Glomerular endothelial cell (primary cell): ENCODE measurements at regions not wholly inside any gene's neighbourhood (a gene's known extent, or its start where the extent isn't known, plus 50 kb on each side); places are given as distances from the start of the nearest gene placed in this dataset.

Experiments used
- DNase-seq: peaks from one replicate; pipeline ENCODE4 v3.0.0-alpha.2; 2011; ENCODE audit warnings: low read depth, low spot score; ENCODE audit errors: extremely low read depth

- DNase-seq, result no peak
Observed at GRCh38 chr13:99893567-99893966, 78.0 kb downstream of the ZIC5 start.

- no peak for DNase-seq
Observed at GRCh38 chr13:99892866-99893504, 78.6 kb downstream of the ZIC5 start.

GRCh38 chr13:99892196-99892613 lies 79.4 kb downstream of the ZIC5 start:
- no peak for DNase-seq

GRCh38 chr13:99886706-99887105 lies 84.9 kb downstream of the ZIC5 start:
- DNase-seq, result no peak

GRCh38 chr13:99884913-99885312 lies 86.7 kb downstream of the ZIC5 start:
- DNase-seq, result no peak

GRCh38 chr13:99883805-99884204 lies 87.8 kb downstream of the ZIC5 start:
- DNase-seq, result no peak

GRCh38 chr13:99878921-99879610 lies 92.5 kb downstream of the ZIC5 start:
- DNase-seq, result no peak

GRCh38 chr13:99876651-99877050 lies 94.9 kb downstream of the ZIC5 start:
- no peak for DNase-seq

GRCh38 chr13:99875391-99875790 lies 96.2 kb downstream of the ZIC5 start:
- no peak for DNase-seq

GRCh38 chr13:99873832-99874430 lies 97.6 kb downstream of the ZIC5 start:
- DNase-seq, result no peak

GRCh38 chr13:99873141-99873540 lies 98.4 kb downstream of the ZIC5 start:
- DNase-seq, result no peak

GRCh38 chr13:99871249-99871898 lies 100.2 kb downstream of the ZIC5 start:
- DNase-seq, result no peak

GRCh38 chr13:99870541-99870940 lies 101.0 kb downstream of the ZIC5 start:
- DNase-seq, result no peak

- DNase-seq, result no peak
Observed at GRCh38 chr13:99869830-99870229, 101.7 kb downstream of the ZIC5 start.

GRCh38 chr13:99868767-99869166 lies 102.8 kb downstream of the ZIC5 start:
- DNase-seq, result no peak

- DNase-seq, result no peak
Observed at GRCh38 chr13:99867535-99868257, 103.9 kb downstream of the ZIC5 start.

- no peak for DNase-seq
Observed at GRCh38 chr13:99866781-99867180, 104.8 kb downstream of the ZIC5 start.

GRCh38 chr13:99865420-99865930 lies 106.1 kb downstream of the ZIC5 start:
- DNase-seq, result no peak

GRCh38 chr13:99864627-99864990 lies 107.0 kb downstream of the ZIC5 start:
- no peak for DNase-seq

- no peak for DNase-seq
Observed at GRCh38 chr13:99863789-99864626, 107.6 kb downstream of the ZIC5 start.
